HCT116 (cell line): ENCODE measurements at regions not wholly inside any gene's neighbourhood (a gene's known extent, or its start where the extent isn't known, plus 50 kb on each side); places are given as distances from the start of the nearest gene placed in this dataset.

Source experiments
- ATAC-seq: fragments of 200-7000 bp; cut with Tn5 transposase; 2 replicates; pipeline ENCODE4 v1.9.1; 2020; ENCODE audit warnings: mild to moderate bottlenecking, moderate library complexity
- BruUV-seq: library from RNA; stranded (reverse); fragments of 400-500 nt; replicated peaks from 2 replicates; lab custom pipeline; 2021; lab: Mats Ljungman, UMichigan
- CTCF ChIA-PET: fragments of 300-600 bp; sonication (Branson Sonifier 250); formaldehyde crosslinking; loops from one replicate; lab custom pipeline; 2021; ENCODE audit warnings: antibody characterized with exemption; lab: Charles Lee
- POLR2A ChIA-PET: fragments of 300-600, 350-600 bp; sonication (Branson Sonifier 250); formaldehyde crosslinking; loops from one replicate; lab custom pipeline; 2021; ENCODE audit warnings: antibody characterized with exemption; lab: Charles Lee
- RAD21 ChIA-PET, 2 experiments: fragments of 300-600 bp; sonication (Branson Sonifier 250); formaldehyde crosslinking; loops; one replicate each; lab custom pipeline; 2023; ENCODE audit warnings: low total read pairs in 2 of 2; ENCODE audit not compliant: uncharacterized antibody in 2 of 2, unreplicated experiment in 2 of 2, low non-redundant PET in 1 of 2; lab: Charles Lee
- DNase-seq: peaks from one replicate; pipeline ENCODE4 v3.0.0-alpha.2; 2010; ENCODE audit warnings: low read depth, low spot score
- H2AFZ ChIP-seq: fragments of 200-600 bp; shearing (Covaris generic), sonication (generic); 2 replicates; pipeline ENCODE4 v1.6.1; 2017; ENCODE audit warnings: low read depth, mixed run types, mixed read lengths, antibody characterized with exemption, low read length; ENCODE audit not compliant: poor library complexity, severe bottlenecking
- H3K27ac ChIP-seq: 2 replicates; pipeline ENCODE4 v1.5.1; 2012; ENCODE audit warnings: low read depth, low read length
- H3K27me3 ChIP-seq: fragments of 200-600 bp; sonication (generic); 2 replicates; pipeline ENCODE4 v1.6.1; 2016; ENCODE audit warnings: mixed run types, low read length, mixed read lengths; ENCODE audit not compliant: insufficient read depth
- H3K36me3 ChIP-seq, 2 experiments: fragments of 200-500 bp in 1 of 2; fragments of 200-600 bp in 1 of 2; sonication (Bioruptor generic) in 1 of 2; sonication (generic) in 1 of 2; 2 replicates each; pipeline versions ENCODE4 v1.5.1 to v1.6.1; 2014 to 2016; ENCODE audit warnings: low read length in 2 of 2, inconsistent platforms in 1 of 2, mixed read lengths in 1 of 2, mixed run types in 1 of 2; ENCODE audit not compliant: insufficient read depth in 2 of 2, control insufficient read depth in 1 of 2
- H3K4me1 ChIP-seq, 2 experiments: fragments of 200-600 bp in 1 of 2; sonication (generic) in 1 of 2; 2 replicates each; pipeline versions ENCODE4 v1.5.1 to v1.6.1; 2012 to 2017; ENCODE audit warnings: low read length in 2 of 2, inconsistent platforms in 1 of 2, mild to moderate bottlenecking in 1 of 2, mixed read lengths in 1 of 2, mixed run types in 1 of 2, moderate library complexity in 1 of 2; ENCODE audit not compliant: insufficient read depth in 2 of 2, control insufficient read depth in 1 of 2
- H3K4me2 ChIP-seq: fragments of 200-600 bp; sonication (generic); 2 replicates; pipeline ENCODE4 v1.6.1; 2017; ENCODE audit warnings: mixed run types, low read length, mixed read lengths
- H3K4me3 ChIP-seq, 2 experiments: fragments of 200-600 bp in 1 of 2; sonication (generic) in 1 of 2; replicated peaks in 1 of 2; 2 replicates each; pipeline ENCODE4 v1.5.1; 2011 to 2016; ENCODE audit warnings: low read length in 2 of 2, control low read depth in 1 of 2, low read depth in 1 of 2, mild to moderate bottlenecking in 1 of 2, mixed read lengths in 1 of 2, mixed run types in 1 of 2
- H3K79me2 ChIP-seq: fragments of 200-600 bp; sonication (generic); 2 replicates; pipeline ENCODE4 v1.6.1; 2017; ENCODE audit warnings: mild to moderate bottlenecking, mixed run types, low read length, moderate library complexity, mixed read lengths; ENCODE audit not compliant: insufficient read depth
- H3K9ac ChIP-seq: fragments of 200-600 bp; sonication (generic); 2 replicates; pipeline ENCODE4 v1.6.1; 2016; ENCODE audit warnings: low read length, mixed read lengths
- H3K9me2 ChIP-seq: fragments of 200-600 bp; sonication (generic), shearing (Covaris generic); 2 replicates; pipeline ENCODE4 v1.6.1; 2017; ENCODE audit warnings: mixed run types, mild to moderate bottlenecking, moderate library complexity; ENCODE audit not compliant: insufficient read depth
- H3K9me3 ChIP-seq, 2 experiments: fragments of 200-500 bp in 1 of 2; fragments of 200-600 bp in 1 of 2; sonication (Bioruptor generic) in 1 of 2; sonication (generic) in 1 of 2; 2 replicates each; pipeline ENCODE4 v1.6.1; 2014 to 2017; ENCODE audit warnings: low read length in 2 of 2, mixed read lengths in 2 of 2, inconsistent platforms in 1 of 2, low read depth in 1 of 2, mild to moderate bottlenecking in 1 of 2, mixed run types in 1 of 2, moderate library complexity in 1 of 2; ENCODE audit not compliant: control insufficient read depth in 1 of 2, insufficient read depth in 1 of 2
- H4K20me1 ChIP-seq: fragments of 200-600 bp; sonication (generic), shearing (Covaris generic); 2 replicates; pipeline ENCODE4 v1.6.1; 2017; ENCODE audit warnings: mixed run types, mild to moderate bottlenecking, moderate library complexity; ENCODE audit not compliant: insufficient read depth
- EGR1 ChIP-seq: IDR thresholded peaks from 2 replicates; pipeline ENCODE4 v1.6.1; 2012; ENCODE audit warnings: low read depth
- ELF1 ChIP-seq: IDR thresholded peaks from 2 replicates; pipeline ENCODE4 v1.6.1; 2012; ENCODE audit warnings: low read depth, borderline replicate concordance
- EZH2 ChIP-seq: fragments of 200-600 bp; sonication (generic); IDR thresholded peaks from 2 replicates; pipeline ENCODE4 v1.6.1; 2017; ENCODE audit warnings: antibody characterized with exemption, mixed run types
- EZH2phosphoT487 ChIP-seq: fragments of 200-600 bp; IDR thresholded peaks from 2 replicates; pipeline ENCODE4 v1.6.1; 2018; ENCODE audit warnings: antibody characterized with exemption, borderline replicate concordance
- FOSL1 ChIP-seq: IDR thresholded peaks from 2 replicates; pipeline ENCODE4 v1.6.1; 2012; ENCODE audit warnings: low read depth
- JUND ChIP-seq: IDR thresholded peaks from 2 replicates; pipeline ENCODE4 v1.6.1; 2012
- MAX ChIP-seq: IDR thresholded peaks from 2 replicates; pipeline ENCODE4 v1.6.1; 2012
- POLR2A ChIP-seq: IDR thresholded peaks from 2 replicates; pipeline ENCODE4 v1.7.0; 2011; ENCODE audit warnings: borderline replicate concordance; ENCODE audit not compliant: insufficient read depth, insufficient read length; ENCODE audit errors: extremely low read depth
- RAD21 ChIP-seq: IDR thresholded peaks from 2 replicates; pipeline ENCODE4 v1.6.1; 2012; ENCODE audit warnings: low read depth, mild to moderate bottlenecking
- SP1 ChIP-seq: IDR thresholded peaks from 2 replicates; pipeline ENCODE4 v1.6.1; 2012; ENCODE audit warnings: low read depth
- SRF ChIP-seq: IDR thresholded peaks from 2 replicates; pipeline ENCODE4 v1.6.1; 2012; ENCODE audit warnings: low read depth
- TCF7L2 ChIP-seq: IDR thresholded peaks from 2 replicates; pipeline ENCODE4 v1.7.0; 2011; ENCODE audit warnings: borderline replicate concordance, inconsistent platforms; ENCODE audit not compliant: insufficient read depth, insufficient read length; ENCODE audit errors: extremely low read depth
- ZBTB33 ChIP-seq: IDR thresholded peaks from 2 replicates; pipeline ENCODE4 v1.6.1; 2011; ENCODE audit warnings: mild to moderate bottlenecking, low read length, moderate library complexity; ENCODE audit not compliant: insufficient replicate concordance; ENCODE audit errors: extremely low read depth
- intact Hi-C: fragments of 100-400 bp; cut with micrococcal nuclease; formaldehyde crosslinking; loops from 2 replicates; pipeline ENCODE4 v1.10.0; 2022

GRCh38 chr4:1523033-1523432 is 116.8 kb upstream of the NKX1-1 start:
- no peaks in the 10 kb centered on the region for H3K36me3 ChIP-seq
- H3K9me3 ChIP-seq: no peaks in the 10 kb centered on the region
- intact Hi-C loops: no loop called here
- no peaks in the 10 kb centered on the region for H4K20me1 ChIP-seq
- H3K79me2 ChIP-seq: no peaks in the 10 kb centered on the region
- POLR2A ChIA-PET: no interaction called here
- no peak overlapping the region for H2AFZ ChIP-seq
- peaks cover 7 to 15% of the 10 kb centered on the region in 2 experiments; a peak in 3 of 4 replicates for H3K4me1 ChIP-seq
- TF ChIP-seq EZH2phosphoT487 (no peak), POLR2A (no peak), FOSL1 (no peak), MAX (no peak), EZH2 (no peak), EGR1 (no peak), TCF7L2 (no peak), SRF (no peak), ZBTB33 (no peak), JUND (no peak), RAD21 (no peak), SP1 (no peak), ELF1 (no peak)
- no peak overlapping the region for H3K27ac ChIP-seq
- H3K27me3 ChIP-seq: peaks cover 18% of the 10 kb centered on the region; the same call in 1 of the 2 replicates
- no peak overlapping the region for H3K4me3 ChIP-seq
- no peak overlapping the region for H3K9ac ChIP-seq
- no TSS peak for BruUV-seq
- H3K4me2 ChIP-seq: no peak overlapping the region
- H3K9me2 ChIP-seq: no peaks in the 10 kb centered on the region
- RAD21 ChIA-PET: no interaction called here
- DNase-seq (no peak), ATAC-seq (no peak)
- CTCF ChIA-PET: no interaction called here
